IMR-90 (cell line): ENCODE measurements at regions not wholly inside any gene's neighbourhood (a gene's known extent, or its start where the extent isn't known, plus 50 kb on each side); places are given as distances from the start of the nearest gene placed in this dataset.

ENCODE experiments used
- FOS ChIP-seq: fragments of 150-350 bp; IDR thresholded peaks from 2 replicates; pipeline ENCODE4 v1.6.1; 2016; ENCODE audit warnings: low read depth, low read length
- POLR2A ChIP-seq: IDR thresholded peaks from 2 replicates; pipeline ENCODE4 v1.6.1; 2012; ENCODE audit warnings: mild to moderate bottlenecking, low read depth, low read length
- RFX5 ChIP-seq: IDR thresholded peaks from 2 replicates; pipeline ENCODE4 v1.8.0; 2012; ENCODE audit warnings: low read depth, mild to moderate bottlenecking, low read length, moderate library complexity
- TF ChIP-seq, protein P1 (sequence below): conservative IDR thresholded peaks from 2 replicates; pipeline ENCODE4 v1.5.1; 2012; ENCODE audit warnings: mild to moderate bottlenecking, low read depth, low read length, improper control_type of control experiment

GRCh38 chr1:38097284-38097898 lies 50.8 kb upstream of the POU3F1 start:
- TF ChIP-seq, protein P1, sequence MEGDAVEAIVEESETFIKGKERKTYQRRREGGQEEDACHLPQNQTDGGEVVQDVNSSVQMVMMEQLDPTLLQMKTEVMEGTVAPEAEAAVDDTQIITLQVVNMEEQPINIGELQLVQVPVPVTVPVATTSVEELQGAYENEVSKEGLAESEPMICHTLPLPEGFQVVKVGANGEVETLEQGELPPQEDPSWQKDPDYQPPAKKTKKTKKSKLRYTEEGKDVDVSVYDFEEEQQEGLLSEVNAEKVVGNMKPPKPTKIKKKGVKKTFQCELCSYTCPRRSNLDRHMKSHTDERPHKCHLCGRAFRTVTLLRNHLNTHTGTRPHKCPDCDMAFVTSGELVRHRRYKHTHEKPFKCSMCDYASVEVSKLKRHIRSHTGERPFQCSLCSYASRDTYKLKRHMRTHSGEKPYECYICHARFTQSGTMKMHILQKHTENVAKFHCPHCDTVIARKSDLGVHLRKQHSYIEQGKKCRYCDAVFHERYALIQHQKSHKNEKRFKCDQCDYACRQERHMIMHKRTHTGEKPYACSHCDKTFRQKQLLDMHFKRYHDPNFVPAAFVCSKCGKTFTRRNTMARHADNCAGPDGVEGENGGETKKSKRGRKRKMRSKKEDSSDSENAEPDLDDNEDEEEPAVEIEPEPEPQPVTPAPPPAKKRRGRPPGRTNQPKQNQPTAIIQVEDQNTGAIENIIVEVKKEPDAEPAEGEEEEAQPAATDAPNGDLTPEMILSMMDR: no peak
- TF ChIP-seq RFX5 (no peak), POLR2A (no peak), FOS (no peak)
